ENCODE measurements at regions not wholly inside any gene's neighbourhood (a gene's known extent, or its start where the extent isn't known, plus 50 kb on each side); places are given as distances from the start of the nearest gene placed in this dataset.

DNA sequence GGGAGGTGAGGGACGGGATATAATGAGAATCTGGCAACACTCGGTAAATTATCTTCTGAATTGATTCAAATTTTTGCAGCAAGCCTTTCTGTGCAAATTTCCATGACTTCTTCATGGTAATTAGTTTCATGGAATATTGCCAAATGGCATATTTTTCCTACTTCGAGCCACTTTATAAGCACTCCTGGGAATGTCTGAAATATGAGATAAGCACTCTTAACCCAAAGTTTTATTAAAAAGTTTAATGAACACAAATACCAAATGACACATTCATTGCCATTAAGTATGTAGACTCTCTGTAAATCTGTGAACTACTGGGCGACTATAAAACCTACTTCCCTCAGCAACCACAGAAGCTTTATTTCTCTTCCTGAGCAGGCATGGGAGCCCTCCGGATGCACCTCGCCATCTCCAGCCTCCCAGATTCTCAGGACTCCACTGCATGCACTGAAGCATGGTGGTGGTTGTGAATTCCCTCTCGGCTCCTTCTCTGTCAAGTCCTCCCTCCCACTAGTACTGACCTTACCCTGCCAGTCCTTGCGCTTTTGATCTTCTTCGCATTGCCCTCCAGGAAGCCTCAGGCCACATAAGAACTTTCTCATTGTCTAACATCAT is 154.4 kb upstream of the RPL34 start:
- TF ChIP-seq CTCF (IDR thresholded peaks at IDR 0.05) (no peak), EZH2 (IDR thresholded peaks at IDR 0.05; ENCODE audit: borderline replicate concordance, insufficient read depth, low read depth, low read length, poor library complexity, severe bottlenecking) (no peak)

Measured in B cell (primary cell).